HCT116 (cell line): ENCODE measurements at regions not wholly inside any gene's neighbourhood (a gene's known extent, or its start where the extent isn't known, plus 50 kb on each side); places are given as distances from the start of the nearest gene placed in this dataset.

Experiments used
- CEBPB ChIP-seq: IDR thresholded peaks from 2 replicates; pipeline ENCODE4 v1.6.1; 2012; ENCODE audit warnings: low read depth
- CTCF ChIP-seq, 3 experiments: fragments of 200-600 bp in 1 of 3; sonication (generic) in 1 of 3; IDR thresholded peaks in 2 of 3; conservative IDR thresholded peaks in 1 of 3; 2 replicates each; pipeline ENCODE4 v1.5.1; 2012 to 2017; ENCODE audit warnings: low read depth in 2 of 3, low read length in 2 of 3, antibody characterized with exemption in 1 of 3, borderline replicate concordance in 1 of 3, control low read depth in 1 of 3, mild to moderate bottlenecking in 1 of 3, mixed read lengths in 1 of 3, mixed run types in 1 of 3, moderate library complexity in 1 of 3; ENCODE audit not compliant: insufficient read depth in 1 of 3
- ELF1 ChIP-seq: IDR thresholded peaks from 2 replicates; pipeline ENCODE4 v1.6.1; 2012; ENCODE audit warnings: low read depth, borderline replicate concordance
- FOSL1 ChIP-seq: IDR thresholded peaks from 2 replicates; pipeline ENCODE4 v1.6.1; 2012; ENCODE audit warnings: low read depth
- JUND ChIP-seq: IDR thresholded peaks from 2 replicates; pipeline ENCODE4 v1.6.1; 2012
- MAX ChIP-seq: IDR thresholded peaks from 2 replicates; pipeline ENCODE4 v1.6.1; 2012
- POLR2A ChIP-seq: IDR thresholded peaks from 2 replicates; pipeline ENCODE4 v1.7.0; 2011; ENCODE audit warnings: borderline replicate concordance; ENCODE audit not compliant: insufficient read depth, insufficient read length; ENCODE audit errors: extremely low read depth
- RAD21 ChIP-seq: IDR thresholded peaks from 2 replicates; pipeline ENCODE4 v1.6.1; 2012; ENCODE audit warnings: low read depth, mild to moderate bottlenecking
- REST ChIP-seq: IDR thresholded peaks from 2 replicates; pipeline ENCODE4 v1.6.1; 2012; ENCODE audit warnings: low read depth
- SIN3A ChIP-seq: IDR thresholded peaks from 2 replicates; pipeline ENCODE4 v1.6.1; 2012; ENCODE audit warnings: low read depth
- ZBTB33 ChIP-seq: IDR thresholded peaks from 2 replicates; pipeline ENCODE4 v1.6.1; 2011; ENCODE audit warnings: mild to moderate bottlenecking, low read length, moderate library complexity; ENCODE audit not compliant: insufficient replicate concordance; ENCODE audit errors: extremely low read depth
- ZNF274 ChIP-seq: fragments of 200-500 bp; sonication (Bioruptor generic); IDR thresholded peaks from 2 replicates; pipeline ENCODE4 v1.6.1; 2014; ENCODE audit warnings: mild to moderate bottlenecking, low read depth, low read length, inconsistent platforms

- TF ChIP-seq CTCF (IDR thresholded peaks at IDR 0.05 in 2 of 3, conservative IDR thresholded peaks at IDR 0.05 in 1 of 3; ENCODE audit: borderline replicate concordance in 1 of 3, insufficient read depth in 1 of 3, low read depth in 2 of 3, low read length in 2 of 3) (no peak), POLR2A (no peak), CEBPB (no peak), SIN3A (no peak), ELF1 (no peak), REST (no peak), FOSL1 (no peak), RAD21 (no peak), ZBTB33 (no peak), MAX (no peak), ZNF274 (no peak), JUND (no peak)
These were observed 179.0 kb downstream of the SNX19 start for GRCh38 chr11:130737041-130737830.
